ENCODE measurements at regions not wholly inside any gene's neighbourhood (a gene's known extent, or its start where the extent isn't known, plus 50 kb on each side); places are given as distances from the start of the nearest gene placed in this dataset.

DNA sequence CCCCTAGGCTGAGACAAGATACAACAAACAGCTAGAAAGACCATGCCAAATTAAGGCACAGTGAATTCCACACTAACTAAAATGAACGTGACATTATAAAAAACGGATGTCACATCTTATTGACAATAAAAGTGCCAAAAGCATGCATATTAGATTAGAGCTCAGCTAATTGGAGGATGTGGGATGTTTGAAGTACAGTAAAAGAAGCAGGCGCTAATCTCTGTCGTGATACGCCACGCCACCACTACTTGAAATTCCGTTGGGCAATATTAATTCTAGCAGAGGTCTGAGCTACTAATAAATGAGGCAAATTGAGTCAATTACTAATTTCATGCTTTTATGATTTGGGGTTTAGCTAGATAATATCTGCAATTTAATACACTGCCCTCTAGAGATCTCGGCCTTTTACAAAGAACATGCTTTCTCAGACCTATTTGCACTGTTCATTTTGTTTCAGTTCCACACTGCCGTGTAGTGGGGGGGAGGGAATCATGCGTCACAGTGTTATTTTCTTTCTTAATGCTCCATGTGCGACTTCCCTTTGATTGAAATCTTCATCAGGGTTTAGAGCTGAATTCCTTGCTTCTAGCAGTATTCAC lies 52.9 kb upstream of the ROBO2 start:
- DNase-seq (ENCODE audit: low read depth), result no peak
- TF ChIP-seq, protein P1, sequence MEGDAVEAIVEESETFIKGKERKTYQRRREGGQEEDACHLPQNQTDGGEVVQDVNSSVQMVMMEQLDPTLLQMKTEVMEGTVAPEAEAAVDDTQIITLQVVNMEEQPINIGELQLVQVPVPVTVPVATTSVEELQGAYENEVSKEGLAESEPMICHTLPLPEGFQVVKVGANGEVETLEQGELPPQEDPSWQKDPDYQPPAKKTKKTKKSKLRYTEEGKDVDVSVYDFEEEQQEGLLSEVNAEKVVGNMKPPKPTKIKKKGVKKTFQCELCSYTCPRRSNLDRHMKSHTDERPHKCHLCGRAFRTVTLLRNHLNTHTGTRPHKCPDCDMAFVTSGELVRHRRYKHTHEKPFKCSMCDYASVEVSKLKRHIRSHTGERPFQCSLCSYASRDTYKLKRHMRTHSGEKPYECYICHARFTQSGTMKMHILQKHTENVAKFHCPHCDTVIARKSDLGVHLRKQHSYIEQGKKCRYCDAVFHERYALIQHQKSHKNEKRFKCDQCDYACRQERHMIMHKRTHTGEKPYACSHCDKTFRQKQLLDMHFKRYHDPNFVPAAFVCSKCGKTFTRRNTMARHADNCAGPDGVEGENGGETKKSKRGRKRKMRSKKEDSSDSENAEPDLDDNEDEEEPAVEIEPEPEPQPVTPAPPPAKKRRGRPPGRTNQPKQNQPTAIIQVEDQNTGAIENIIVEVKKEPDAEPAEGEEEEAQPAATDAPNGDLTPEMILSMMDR (conservative IDR thresholded peaks at IDR 0.05; ENCODE audit: low read length), result no peak
- H3K4me3 ChIP-seq (ENCODE audit: low read length), result no peak overlapping the region

All from AG10803 (cell line).